A673 (cell line): ENCODE measurements at regions not wholly inside any gene's neighbourhood (a gene's known extent, or its start where the extent isn't known, plus 50 kb on each side); places are given as distances from the start of the nearest gene placed in this dataset.

ENCODE experiments used
- CTCF ChIP-seq: fragments of 300-800, 200-600 bp; sonication (generic); conservative IDR thresholded peaks from 2 replicates; pipeline ENCODE4 v1.5.1; 2017; ENCODE audit warnings: low read depth, mild to moderate bottlenecking, antibody characterized with exemption, low read length, moderate library complexity, mixed read lengths
- EZH2 ChIP-seq: fragments of 200-600 bp; sonication (generic); IDR thresholded peaks from 2 replicates; pipeline ENCODE4 v1.6.1; 2017; ENCODE audit warnings: borderline replicate concordance, low read depth, mild to moderate bottlenecking, mixed read lengths, antibody characterized with exemption, low read length; ENCODE audit not compliant: poor library complexity, severe bottlenecking

DNA sequence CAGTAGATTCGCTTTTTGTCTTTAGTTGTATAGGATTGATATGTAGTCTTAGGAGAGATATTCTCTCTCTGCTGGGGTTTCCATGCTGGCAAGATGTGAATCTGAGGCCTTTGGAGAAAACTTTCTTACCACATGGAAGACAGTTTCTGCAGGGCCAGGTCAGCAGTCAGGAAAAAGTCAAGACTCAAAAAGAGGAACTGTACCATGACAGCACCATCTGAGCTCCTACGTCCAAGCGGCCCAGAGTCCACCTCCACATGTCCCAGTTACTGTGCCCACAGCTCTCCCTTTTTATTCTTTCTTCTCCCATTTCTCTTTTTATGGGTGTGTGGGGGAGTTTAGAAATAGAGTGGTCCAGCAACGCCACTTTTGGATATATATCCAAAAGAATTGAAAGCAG, 172.0 kb downstream of the MTHFS start:
- no peak for TF ChIP-seq CTCF
- TF ChIP-seq EZH2 = no peak
